SK-N-SH (cell line): ENCODE measurements at regions not wholly inside any gene's neighbourhood (a gene's known extent, or its start where the extent isn't known, plus 50 kb on each side); places are given as distances from the start of the nearest gene placed in this dataset.

Experiments used
- CTCF ChIA-PET: fragments of 300-600, 350-600 bp; formaldehyde crosslinking; extraction: SDS; loops from one replicate; lab custom pipeline; 2021; lab: Yijun Ruan, JAX
- POLR2A ChIA-PET: fragments of 350-600 bp; sonication (Branson Sonifier 250); formaldehyde crosslinking; extraction: SDS; loops from one replicate; lab custom pipeline; 2020; ENCODE audit warnings: antibody characterized with exemption, inconsistent platforms; lab: Yijun Ruan, JAX
- DNase-seq: peaks from one replicate; pipeline ENCODE4 v3.0.0; 2012
- H2AFZ ChIP-seq: fragments of 200-600 bp; sonication (generic); 2 replicates; pipeline ENCODE4 v1.8.1; 2016; ENCODE audit warnings: antibody characterized with exemption, mild to moderate bottlenecking, low read depth
- H3F3A ChIP-seq: fragments of 200-600 bp; sonication (generic); replicated peaks from 2 replicates; pipeline ENCODE3; 2016; ENCODE audit warnings: antibody characterized with exemption, mild to moderate bottlenecking; ENCODE audit not compliant: insufficient read depth
- H3K27ac ChIP-seq, 2 experiments: fragments of 200-500 bp in 1 of 2; fragments of 200-600 bp in 1 of 2; sonication (Bioruptor generic) in 1 of 2; sonication (generic), shearing (Covaris generic) in 1 of 2; 2 replicates each; pipeline versions ENCODE4 v1.5.1 to v1.6.1; 2014 to 2016; ENCODE audit warnings: low read depth in 2 of 2, inconsistent platforms in 1 of 2, low read length in 1 of 2, mild to moderate bottlenecking in 1 of 2, mixed read lengths in 1 of 2
- H3K27me3 ChIP-seq: fragments of 200-600 bp; sonication (generic), shearing (Covaris generic); 2 replicates; pipeline ENCODE4 v1.6.1; 2016; ENCODE audit warnings: mixed run types; ENCODE audit not compliant: insufficient read depth
- H3K36me3 ChIP-seq, 2 experiments: fragments of 200-500 bp in 1 of 2; fragments of 200-600 bp in 1 of 2; sonication (Bioruptor generic) in 1 of 2; sonication (generic) in 1 of 2; replicated peaks in 1 of 2; 2 replicates each; pipeline versions ENCODE3 to v1.5.1; 2014 to 2016; ENCODE audit warnings: low read length in 1 of 2, mild to moderate bottlenecking in 1 of 2; ENCODE audit not compliant: insufficient read depth in 2 of 2, control insufficient read depth in 1 of 2
- H3K4me1 ChIP-seq, 2 experiments: fragments of 200-500 bp in 1 of 2; fragments of 200-600 bp in 1 of 2; sonication (Bioruptor generic) in 1 of 2; sonication (generic), shearing (Covaris generic) in 1 of 2; 2 replicates each; pipeline versions ENCODE4 v1.5.1 to v1.6.1; 2014 to 2016; ENCODE audit warnings: low read depth in 1 of 2, low read length in 1 of 2, mixed run types in 1 of 2; ENCODE audit not compliant: insufficient read depth in 2 of 2, control insufficient read depth in 1 of 2
- H3K4me2 ChIP-seq: fragments of 200-600 bp; sonication (generic), shearing (Covaris generic); 2 replicates; pipeline ENCODE4 v1.6.1; 2017; ENCODE audit warnings: mixed run types
- H3K4me3 ChIP-seq, 2 experiments: fragments of 200-500 bp in 1 of 2; fragments of 200-600 bp in 1 of 2; sonication (Bioruptor generic) in 1 of 2; sonication (generic), shearing (Covaris generic) in 1 of 2; 2 replicates each; pipeline versions ENCODE4 v1.5.1 to v1.8.1; 2014 to 2016; ENCODE audit warnings: low read depth in 2 of 2, inconsistent platforms in 1 of 2, low read length in 1 of 2, mild to moderate bottlenecking in 1 of 2, mixed read lengths in 1 of 2, moderate library complexity in 1 of 2
- H3K79me2 ChIP-seq: fragments of 200-600 bp; sonication (generic); 2 replicates; pipeline ENCODE4 v1.8.1; 2017; ENCODE audit warnings: mild to moderate bottlenecking; ENCODE audit not compliant: insufficient read depth
- H3K9ac ChIP-seq: fragments of 200-600 bp; sonication (generic); 2 replicates; pipeline ENCODE4 v1.6.1; 2017; ENCODE audit warnings: mixed run types
- H3K9me2 ChIP-seq: fragments of 200-600 bp; sonication (generic); 2 replicates; pipeline ENCODE4 v1.6.1; 2017; ENCODE audit warnings: mixed run types
- H3K9me3 ChIP-seq: fragments of 200-600 bp; sonication (generic); 2 replicates; pipeline ENCODE4 v1.6.1; 2017; ENCODE audit warnings: mixed run types, mild to moderate bottlenecking, moderate library complexity
- H4K20me1 ChIP-seq: fragments of 200-600 bp; sonication (generic); 2 replicates; pipeline ENCODE4 v1.6.1; 2017; ENCODE audit warnings: mild to moderate bottlenecking, mixed run types; ENCODE audit not compliant: insufficient read depth
- CHD2 ChIP-seq: fragments of 150-350 bp; IDR thresholded peaks from 2 replicates; pipeline ENCODE4 v1.6.1; 2018; ENCODE audit warnings: low read length; ENCODE audit not compliant: partially characterized antibody
- ELF1 ChIP-seq: IDR thresholded peaks from 2 replicates; pipeline ENCODE4 v1.4.0; 2012
- EP300 ChIP-seq, 2 experiments: IDR thresholded peaks; 2 replicates each; pipeline versions ENCODE4 v1.4.0 to v1.6.1; 2012; ENCODE audit warnings: borderline replicate concordance in 1 of 2, low read depth in 1 of 2, low read length in 1 of 2
- FOSL2 ChIP-seq: IDR thresholded peaks from 2 replicates; pipeline ENCODE4 v1.4.0; 2012; ENCODE audit warnings: low read depth, mild to moderate bottlenecking, moderate library complexity, borderline replicate concordance
- FOXM1 ChIP-seq: IDR thresholded peaks from 2 replicates; pipeline ENCODE4 v1.4.0; 2012; ENCODE audit warnings: low read depth, mild to moderate bottlenecking
- GATA2 ChIP-seq: sonication (generic); formaldehyde crosslinking; IDR thresholded peaks from 2 replicates; pipeline ENCODE4 v1.5.0; 2020; ENCODE audit warnings: mild to moderate bottlenecking, missing genetic modification reagents
- IRF3 ChIP-seq: fragments of 150-350 bp; IDR thresholded peaks from 2 replicates; pipeline ENCODE4 v1.6.1; 2016; ENCODE audit warnings: mild to moderate bottlenecking, low read depth, low read length
- MEF2A ChIP-seq: IDR thresholded peaks from 2 replicates; pipeline ENCODE4 v1.4.0; 2012; ENCODE audit warnings: low read depth, borderline replicate concordance
- MXI1 ChIP-seq: IDR thresholded peaks from 2 replicates; pipeline ENCODE4 v1.6.1; 2012; ENCODE audit warnings: mild to moderate bottlenecking, low read depth, low read length, improper control_type of control experiment
- NRF1 ChIP-seq: IDR thresholded peaks from 2 replicates; pipeline ENCODE4 v1.6.1; 2012; ENCODE audit warnings: low read depth, mild to moderate bottlenecking, low read length
- PBX3 ChIP-seq: IDR thresholded peaks from 2 replicates; pipeline ENCODE4; 2012
- REST ChIP-seq: IDR thresholded peaks from 2 replicates; pipeline ENCODE4 v1.6.1; 2012; ENCODE audit warnings: mild to moderate bottlenecking, low read depth, low read length, moderate library complexity
- SIN3A ChIP-seq: IDR thresholded peaks from 2 replicates; pipeline ENCODE4 v1.6.1; 2012; ENCODE audit warnings: low read depth, mild to moderate bottlenecking, low read length, moderate library complexity, borderline replicate concordance
- SMC3 ChIP-seq: IDR thresholded peaks from 2 replicates; pipeline ENCODE4 v1.6.1; 2012; ENCODE audit warnings: low read depth, low read length, improper control_type of control experiment
- TAF1 ChIP-seq: IDR thresholded peaks from 2 replicates; pipeline ENCODE4 v1.6.1; 2012; ENCODE audit warnings: low read depth, mild to moderate bottlenecking, low read length, moderate library complexity, borderline replicate concordance
- TCF12 ChIP-seq: IDR thresholded peaks from 2 replicates; pipeline ENCODE4 v1.4.0; 2012
- USF2 ChIP-seq: fragments of 150-350 bp; IDR thresholded peaks from 2 replicates; pipeline ENCODE4 v1.6.1; 2017; ENCODE audit warnings: antibody characterized with exemption, low read length, low read depth, borderline replicate concordance
- YY1 ChIP-seq: IDR thresholded peaks from 2 replicates; pipeline ENCODE4 v1.4.0; 2012; ENCODE audit warnings: low read depth, mild to moderate bottlenecking
- WGBS: methylation state at CpG from one replicate; pipeline ENCODE4 v1.1.6; 2017; ENCODE audit warnings: low lambda C conversion rate; 5-methylcytosine and 5-hydroxymethylcytosine counted together

- Histone ChIP-seq H3K27me3 (no peaks in the 10 kb centered on the region), H3K79me2 (no peaks in the 10 kb centered on the region), H3K4me3 (no peak overlapping the region), H3K9me2 (no peaks in the 10 kb centered on the region), H3K27ac (no peak overlapping the region), H3K4me2 (no peak overlapping the region), H3K36me3 (no peaks in the 10 kb centered on the region), H4K20me1 (no peaks in the 10 kb centered on the region), H2AFZ (no peak overlapping the region), H3K4me1 (no peaks in the 10 kb centered on the region), H3K9me3 (no peaks in the 10 kb centered on the region), H3K9ac (no peak overlapping the region), H3F3A (no peaks in the 10 kb centered on the region)
- TF ChIP-seq NRF1, result no peak
- no peak for TF ChIP-seq YY1
- TF ChIP-seq MXI1, result no peak
- TF ChIP-seq USF2, result no peak
- TF ChIP-seq FOSL2, result no peak
- no peak for TF ChIP-seq MEF2A
- TF ChIP-seq TAF1, result no peak
- no peak for TF ChIP-seq SMC3
- TF ChIP-seq TCF12, result no peak
- ChIA-PET CTCF (interaction anchor here (1.2 kb wide), 1 partner anchor 12 kb away, joined by 5 read pairs; no protein-coding TSS in a partner anchor), POLR2A (no interaction called here)
- 13% methylated on average over 5 of the region's 5 CpGs for WGBS
- DNase-seq, result no peak
Measured at GRCh38 chr11:131146827-131147490, 223.5 kb upstream of the NTM start.

GRCh38 chr11:131154351-131154750, 216.1 kb upstream of the NTM start:
- Histone ChIP-seq H3K27ac (no peak overlapping the region), H3K36me3 (no peaks in the 10 kb centered on the region), H3K4me3 (no peak overlapping the region), H3K27me3 (no peaks in the 10 kb centered on the region), H3K9me3 (no peaks in the 10 kb centered on the region), H3K9ac (no peak overlapping the region), H3K4me2 (no peak overlapping the region), H3K9me2 (no peaks in the 10 kb centered on the region), H3F3A (no peaks in the 10 kb centered on the region), H3K4me1 (no peaks in the 10 kb centered on the region), H2AFZ (no peak overlapping the region), H4K20me1 (no peaks in the 10 kb centered on the region), H3K79me2 (no peaks in the 10 kb centered on the region)
- ChIA-PET POLR2A (no interaction called here), CTCF (interaction anchor here (1.9 kb wide), 1 partner anchor 89 kb away, joined by 5 read pairs; no protein-coding TSS in a partner anchor)
- TF ChIP-seq ELF1 (no peak), FOXM1 (no peak), YY1 (no peak), TAF1 (no peak), IRF3 (no peak), USF2 (no peak), NRF1 (no peak), SIN3A (no peak), TCF12 (no peak), REST (no peak), GATA2 (no peak), EP300 (IDR thresholded peaks at IDR 0.05; ENCODE audit: borderline replicate concordance in 1 of 2, low read depth in 1 of 2, low read length in 1 of 2) (no peak), CHD2 (no peak), PBX3 (no peak), MXI1 (no peak), SMC3 (no peak)
- DNase-seq, result no peak
- WGBS, result 40% methylated on average over 7 of the region's 7 CpGs
